ENCODE measurements at regions not wholly inside any gene's neighbourhood (a gene's known extent, or its start where the extent isn't known, plus 50 kb on each side); places are given as distances from the start of the nearest gene placed in this dataset.

- DNase-seq: no peak
Observed at GRCh38 chr2:226515344-226516055, 284.1 kb downstream of the IRS1 start.

GRCh38 chr2:226514895-226515294, 284.7 kb downstream of the IRS1 start:
- DNase-seq: no peak

GRCh38 chr2:226511311-226511710, 288.3 kb downstream of the IRS1 start:
- DNase-seq: no peak

GRCh38 chr2:226508683-226509082, 290.9 kb downstream of the IRS1 start:
- DNase-seq: no peak

- no peak for DNase-seq
Observed at GRCh38 chr2:226508005-226508404, 291.6 kb downstream of the IRS1 start.

- DNase-seq: no peak
Observed at GRCh38 chr2:226497146-226497909, 302.3 kb downstream of the IRS1 start.

GRCh38 chr2:226496273-226496550, 303.4 kb downstream of the IRS1 start:
- no peak for DNase-seq

GRCh38 chr2:226495466-226496272, 304.0 kb downstream of the IRS1 start:
- DNase-seq: no peak

GRCh38 chr2:226491112-226491511, 308.5 kb downstream of the IRS1 start:
- no peak for DNase-seq

GRCh38 chr2:226489775-226490541, 309.7 kb downstream of the IRS1 start:
- DNase-seq: no peak

- no peak for DNase-seq
Observed at GRCh38 chr2:226488034-226488433, 311.6 kb downstream of the IRS1 start.

GRCh38 chr2:226487573-226487972, 312.0 kb downstream of the IRS1 start:
- no peak for DNase-seq

- DNase-seq: no peak
Observed at GRCh38 chr2:226483745-226484619, 315.6 kb downstream of the IRS1 start.

GRCh38 chr2:226483143-226483542, 316.5 kb downstream of the IRS1 start:
- DNase-seq: no peak

- peak; percentile 11 for DNase-seq
Observed at GRCh38 chr2:226478109-226478809, 321.4 kb downstream of the IRS1 start.

GRCh38 chr2:226477221-226478108, 322.2 kb downstream of the IRS1 start:
- DNase-seq: no peak

- DNase-seq: no peak
Observed at GRCh38 chr2:226475650-226476049, 324.0 kb downstream of the IRS1 start.

GRCh38 chr2:226474131-226474530, 325.5 kb downstream of the IRS1 start:
- no peak for DNase-seq

GRCh38 chr2:226471987-226472470, 327.6 kb downstream of the IRS1 start:
- DNase-seq: no peak

GRCh38 chr2:226467633-226468032, 332.0 kb downstream of the IRS1 start:
- DNase-seq: no peak
